Psoas muscle (tissue), 7 donors: ENCODE measurements at regions not wholly inside any gene's neighbourhood (a gene's known extent, or its start where the extent isn't known, plus 50 kb on each side); places are given as distances from the start of the nearest gene placed in this dataset.

Experiments
- ATAC-seq, 4 donors: fragments of 200-7000 bp; cut with Tn5 transposase; one replicate each; pipeline ENCODE4 v1.9.1; 2020; ENCODE audit warnings: moderate library complexity in 3 of 4, mild to moderate bottlenecking in 2 of 4
- DNase-seq, 2 donors: peaks; one replicate each; pipeline ENCODE4 v3.0.0-alpha.2; 2020
- H3K27ac ChIP-seq: fragments of 200-600 bp; one replicate; pipeline ENCODE4 v1.8.0; 2022
- H3K27me3 ChIP-seq, 3 donors: fragments of 200-600 bp in 1 of 3; one replicate each; pipeline versions ENCODE4 v1.6.1 to v1.8.0; 2013 to 2022; ENCODE audit warnings: low read length in 2 of 3, mild to moderate bottlenecking in 2 of 3, moderate library complexity in 1 of 3; ENCODE audit not compliant: insufficient read depth in 3 of 3
- H3K36me3 ChIP-seq, 2 donors: fragments of 200-600 bp in 1 of 2; one replicate each; pipeline versions ENCODE4 v1.6.1 to v1.8.0; 2013 to 2022; ENCODE audit warnings: low read depth in 1 of 2, mild to moderate bottlenecking in 1 of 2, moderate library complexity in 1 of 2; ENCODE audit not compliant: insufficient read depth in 1 of 2
- H3K4me1 ChIP-seq: fragments of 200-600 bp; one replicate; pipeline ENCODE4 v1.8.0; 2022
- H3K4me3 ChIP-seq: fragments of 200-600 bp; one replicate; pipeline ENCODE4 v1.8.0; 2022; ENCODE audit warnings: mild to moderate bottlenecking
- H3K9me3 ChIP-seq: fragments of 200-600 bp; one replicate; pipeline ENCODE4 v1.8.0; 2022
- WGBS, 3 donors: extraction: QIAGEN DNeasy Blood & Tissue Kit; methylation state at CpG; one replicate each; pipeline versions ENCODE4 v1.1.6 to v1.1.7; 2013; 5-methylcytosine and 5-hydroxymethylcytosine counted together
- intact Hi-C, 2 donors: fragments of 100-400 bp; cut with DNase I; formaldehyde crosslinking; loops; one replicate each; pipeline versions ENCODE4 v1.11.0 to v1.14.2; 2022
- TF ChIP-seq, protein P1 (sequence below): fragments of 200-600 bp; IDR thresholded peaks from one replicate; pipeline ENCODE4 v1.8.0; 2022; ENCODE audit warnings: antibody characterized with exemption
- donor health status: healthy with polysubstance abuse.
- donor health status: DM: no; HTN: no; CAD: no; lungs with moderate emphysema.
- donor health status: Bipolar disorder and iron deficiency.
- donor health status: healthy.
- donor health status: DM: yes; HTN: yes; CAD: no.
- donor health status: DM: no; HTN: no; CAD: no.
- donor health status: DM: yes; HTN: yes; CAD: no.

DNA sequence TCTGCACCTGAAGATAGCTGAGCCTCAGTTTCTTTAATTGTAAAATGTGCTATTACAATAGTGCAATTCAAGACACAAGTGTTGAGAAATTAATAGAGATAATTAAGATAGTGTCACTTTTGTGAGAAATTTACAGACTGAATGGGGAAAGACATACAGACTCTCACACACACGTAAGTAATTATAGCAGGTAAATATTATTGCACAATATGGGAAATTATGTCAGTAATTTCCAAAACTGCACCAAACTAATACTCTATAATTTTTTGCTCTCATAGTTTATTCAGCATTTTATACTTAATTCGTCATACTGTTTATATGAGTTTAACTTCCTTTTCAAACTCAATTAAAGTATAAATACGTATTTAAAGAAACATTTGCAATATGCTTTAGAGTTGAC lies 124.9 kb upstream of the GYPC start:
- no peaks in the 10 kb centered on the region for H3K4me1 ChIP-seq
- no peak overlapping the region for H3K27ac ChIP-seq
- intact Hi-C loops: loop anchor here in 1 of 2 donors (10.0 kb wide), 1 partner anchor 104 kb away; no protein-coding TSS in a partner anchor
- DNase-seq (no peak), ATAC-seq (no peak)
- TF ChIP-seq, protein P1, sequence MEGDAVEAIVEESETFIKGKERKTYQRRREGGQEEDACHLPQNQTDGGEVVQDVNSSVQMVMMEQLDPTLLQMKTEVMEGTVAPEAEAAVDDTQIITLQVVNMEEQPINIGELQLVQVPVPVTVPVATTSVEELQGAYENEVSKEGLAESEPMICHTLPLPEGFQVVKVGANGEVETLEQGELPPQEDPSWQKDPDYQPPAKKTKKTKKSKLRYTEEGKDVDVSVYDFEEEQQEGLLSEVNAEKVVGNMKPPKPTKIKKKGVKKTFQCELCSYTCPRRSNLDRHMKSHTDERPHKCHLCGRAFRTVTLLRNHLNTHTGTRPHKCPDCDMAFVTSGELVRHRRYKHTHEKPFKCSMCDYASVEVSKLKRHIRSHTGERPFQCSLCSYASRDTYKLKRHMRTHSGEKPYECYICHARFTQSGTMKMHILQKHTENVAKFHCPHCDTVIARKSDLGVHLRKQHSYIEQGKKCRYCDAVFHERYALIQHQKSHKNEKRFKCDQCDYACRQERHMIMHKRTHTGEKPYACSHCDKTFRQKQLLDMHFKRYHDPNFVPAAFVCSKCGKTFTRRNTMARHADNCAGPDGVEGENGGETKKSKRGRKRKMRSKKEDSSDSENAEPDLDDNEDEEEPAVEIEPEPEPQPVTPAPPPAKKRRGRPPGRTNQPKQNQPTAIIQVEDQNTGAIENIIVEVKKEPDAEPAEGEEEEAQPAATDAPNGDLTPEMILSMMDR: no peak
- 93 to 94% (median 93%) methylated on average over 3 of the region's 3 CpGs for WGBS, 3 donors
- no peaks in the 10 kb centered on the region for H3K9me3 ChIP-seq
- no peak overlapping the region for H3K4me3 ChIP-seq
- H3K27me3 ChIP-seq: no peaks in the 10 kb centered on the region
- no peaks in the 10 kb centered on the region for H3K36me3 ChIP-seq

- Histone ChIP-seq H3K27ac (no peak overlapping the region), H3K4me3 (no peak overlapping the region), H3K36me3 (no peaks in the 10 kb centered on the region), H3K9me3 (no peaks in the 10 kb centered on the region), H3K4me1 (no peaks in the 10 kb centered on the region), H3K27me3 (peaks cover 0 to 3% (median 0%) of the 10 kb centered on the region in 3 donors)
- ATAC-seq (no peak), DNase-seq (no peak)
- intact Hi-C loops: loop anchor here in 1 of 2 donors (10.0 kb wide), 1 partner anchor 100 kb away; no protein-coding TSS in a partner anchor
- WGBS, 3 donors: 50 to 63% (median 58%) methylated on average over 6 of the region's 6 CpGs
- TF ChIP-seq, protein P1: no peak
These were observed 121.5 kb upstream of the GYPC start for GRCh38 chr2:126534478-126534877.

- Histone ChIP-seq H3K9me3 (no peaks in the 10 kb centered on the region), H3K36me3 (no peaks in the 10 kb centered on the region), H3K27me3 (peaks cover 0 to 3% (median 0%) of the 10 kb centered on the region in 3 donors), H3K27ac (no peak overlapping the region), H3K4me3 (no peak overlapping the region), H3K4me1 (no peaks in the 10 kb centered on the region)
- intact Hi-C loops: loop anchor here in 1 of 2 donors (10.0 kb wide), 1 partner anchor 99 kb away; no protein-coding TSS in a partner anchor
- DNase-seq (no peak), ATAC-seq (no peak)
- 90 to 97% (median 90%) methylated on average over 6 of the region's 6 CpGs for WGBS, 3 donors
- TF ChIP-seq, protein P1: no peak
These were observed 120.5 kb upstream of the GYPC start for GRCh38 chr2:126535408-126535807.

GRCh38 chr2:126536605-126537200 lies 119.3 kb upstream of the GYPC start:
- no peak overlapping the region for H3K27ac ChIP-seq
- DNase-seq (no peak), ATAC-seq (no peak)
- no peaks in the 10 kb centered on the region for H3K9me3 ChIP-seq
- H3K27me3 ChIP-seq: peaks cover 0 to 3% (median 0%) of the 10 kb centered on the region in 3 donors
- intact Hi-C loops: loop anchor here in 1 of 2 donors (10.0 kb wide), 1 partner anchor 98 kb away; no protein-coding TSS in a partner anchor
- no peaks in the 10 kb centered on the region for H3K4me1 ChIP-seq
- TF ChIP-seq, protein P1: no peak
- H3K36me3 ChIP-seq: no peaks in the 10 kb centered on the region
- H3K4me3 ChIP-seq: no peak overlapping the region

DNA sequence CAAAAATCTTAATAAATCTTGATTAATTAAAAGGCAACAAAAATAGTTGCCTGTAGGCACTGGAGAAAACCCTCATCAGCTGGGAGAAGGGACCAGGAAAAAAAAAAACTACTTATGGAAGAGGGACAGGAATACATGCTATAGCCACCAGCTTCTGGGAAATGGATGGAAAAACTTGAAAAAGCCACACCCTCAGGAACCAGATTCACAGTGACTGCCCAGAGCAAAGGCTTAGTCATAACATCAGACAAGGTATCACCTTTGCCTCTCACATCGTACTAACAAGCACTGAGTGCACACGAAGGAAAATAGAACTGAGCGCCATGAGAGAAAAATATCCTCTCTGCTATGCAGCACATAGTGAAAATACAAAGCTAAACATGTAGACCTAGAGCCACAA lies 116.9 kb upstream of the GYPC start:
- 88 to 95% (median 89%) methylated on average over 3 of the region's 3 CpGs for WGBS, 3 donors
- no peak for DNase-seq
- H3K27me3 ChIP-seq: peaks cover 0 to 3% (median 0%) of the 10 kb centered on the region in 3 donors
- no peak overlapping the region for H3K4me3 ChIP-seq
- H3K36me3 ChIP-seq: no peaks in the 10 kb centered on the region
- no peaks in the 10 kb centered on the region for H3K4me1 ChIP-seq
- no peak overlapping the region for H3K27ac ChIP-seq
- H3K9me3 ChIP-seq: peaks cover 14% of the 10 kb centered on the region
- intact Hi-C loops: loop anchor here in 1 of 2 donors (10.0 kb wide), 1 partner anchor 96 kb away; no protein-coding TSS in a partner anchor
- TF ChIP-seq, protein P1: no peak
- ATAC-seq: no peak
